BE2C (cell line): ENCODE measurements at regions not wholly inside any gene's neighbourhood (a gene's known extent, or its start where the extent isn't known, plus 50 kb on each side); places are given as distances from the start of the nearest gene placed in this dataset.

Source experiments
- DNase-seq: peaks from one replicate; pipeline ENCODE4 v3.0.0-alpha.2; 2020
- H3K27me3 ChIP-seq: fragments of 250-450 bp; sonication (Bioruptor Pico); 2 replicates; pipeline ENCODE4 v1.5.1; 2020; ENCODE audit warnings: mild to moderate bottlenecking
- H3K36me3 ChIP-seq: fragments of 250-450 bp; sonication (Bioruptor Pico); 2 replicates; pipeline ENCODE4 v1.5.1; 2020; ENCODE audit warnings: mild to moderate bottlenecking
- H3K4me1 ChIP-seq: fragments of 250-450 bp; sonication (Bioruptor Pico); 2 replicates; pipeline ENCODE4 v1.5.1; 2020
- H3K4me3 ChIP-seq: 2 replicates; pipeline ENCODE4 v1.5.1; 2011; ENCODE audit warnings: low read depth, low read length
- H3K9me3 ChIP-seq: fragments of 250-450 bp; sonication (Bioruptor Pico); 2 replicates; pipeline ENCODE4 v1.5.1; 2020
- TF ChIP-seq, protein P1 (sequence below): IDR thresholded peaks from 2 replicates; pipeline ENCODE4 v1.5.1; 2012; ENCODE audit warnings: mild to moderate bottlenecking, low read depth, low read length

DNA sequence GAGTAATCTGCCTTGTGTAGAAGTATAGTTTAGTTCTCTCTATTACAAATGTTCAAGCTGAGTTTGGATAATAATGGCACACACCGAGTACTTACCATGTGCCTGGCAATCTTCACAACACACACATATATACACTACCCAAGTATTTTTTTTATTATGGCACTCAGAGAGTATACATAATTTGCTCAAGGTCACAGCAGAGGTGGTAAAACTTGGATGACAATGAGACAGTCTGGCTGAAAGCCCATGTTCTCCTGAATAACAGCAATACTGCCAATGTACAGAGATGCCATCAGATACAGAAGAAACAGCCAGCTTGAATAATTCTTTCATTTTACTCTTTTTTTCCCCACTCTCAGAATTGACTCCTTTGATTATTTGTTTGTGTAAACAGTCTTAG, 460.0 kb downstream of the CNTN6 start:
- Histone ChIP-seq H3K4me1 (no peaks in the 10 kb centered on the region), H3K27me3 (no peaks in the 10 kb centered on the region), H3K4me3 (no peak overlapping the region), H3K9me3 (no peaks in the 10 kb centered on the region), H3K36me3 (no peaks in the 10 kb centered on the region)
- TF ChIP-seq, protein P1, sequence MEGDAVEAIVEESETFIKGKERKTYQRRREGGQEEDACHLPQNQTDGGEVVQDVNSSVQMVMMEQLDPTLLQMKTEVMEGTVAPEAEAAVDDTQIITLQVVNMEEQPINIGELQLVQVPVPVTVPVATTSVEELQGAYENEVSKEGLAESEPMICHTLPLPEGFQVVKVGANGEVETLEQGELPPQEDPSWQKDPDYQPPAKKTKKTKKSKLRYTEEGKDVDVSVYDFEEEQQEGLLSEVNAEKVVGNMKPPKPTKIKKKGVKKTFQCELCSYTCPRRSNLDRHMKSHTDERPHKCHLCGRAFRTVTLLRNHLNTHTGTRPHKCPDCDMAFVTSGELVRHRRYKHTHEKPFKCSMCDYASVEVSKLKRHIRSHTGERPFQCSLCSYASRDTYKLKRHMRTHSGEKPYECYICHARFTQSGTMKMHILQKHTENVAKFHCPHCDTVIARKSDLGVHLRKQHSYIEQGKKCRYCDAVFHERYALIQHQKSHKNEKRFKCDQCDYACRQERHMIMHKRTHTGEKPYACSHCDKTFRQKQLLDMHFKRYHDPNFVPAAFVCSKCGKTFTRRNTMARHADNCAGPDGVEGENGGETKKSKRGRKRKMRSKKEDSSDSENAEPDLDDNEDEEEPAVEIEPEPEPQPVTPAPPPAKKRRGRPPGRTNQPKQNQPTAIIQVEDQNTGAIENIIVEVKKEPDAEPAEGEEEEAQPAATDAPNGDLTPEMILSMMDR: no peak
- DNase-seq: no peak

DNA sequence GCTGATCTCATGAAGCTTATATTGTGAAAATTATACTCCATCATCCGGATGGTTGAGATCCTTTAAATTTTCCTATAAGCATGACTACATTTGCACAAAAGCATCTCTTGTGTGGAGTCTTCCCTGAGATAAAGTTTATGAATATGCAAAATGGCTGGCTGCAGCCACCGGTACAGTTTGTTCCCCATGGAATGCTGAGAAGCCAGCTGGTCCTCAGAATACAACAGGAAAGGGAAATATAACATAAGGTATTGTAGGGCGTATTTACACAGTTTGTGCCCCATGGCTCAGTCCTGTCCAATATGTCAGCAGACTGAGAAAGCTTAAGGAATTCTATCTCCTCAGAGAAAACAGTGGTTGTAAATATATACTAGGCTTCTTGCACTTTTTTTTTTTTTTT, 468.6 kb downstream of the CNTN6 start:
- no peak for DNase-seq
- TF ChIP-seq, protein P1: no peak
- Histone ChIP-seq H3K9me3 (no peaks in the 10 kb centered on the region), H3K27me3 (no peaks in the 10 kb centered on the region), H3K4me3 (no peak overlapping the region), H3K4me1 (no peaks in the 10 kb centered on the region), H3K36me3 (no peaks in the 10 kb centered on the region)

DNA sequence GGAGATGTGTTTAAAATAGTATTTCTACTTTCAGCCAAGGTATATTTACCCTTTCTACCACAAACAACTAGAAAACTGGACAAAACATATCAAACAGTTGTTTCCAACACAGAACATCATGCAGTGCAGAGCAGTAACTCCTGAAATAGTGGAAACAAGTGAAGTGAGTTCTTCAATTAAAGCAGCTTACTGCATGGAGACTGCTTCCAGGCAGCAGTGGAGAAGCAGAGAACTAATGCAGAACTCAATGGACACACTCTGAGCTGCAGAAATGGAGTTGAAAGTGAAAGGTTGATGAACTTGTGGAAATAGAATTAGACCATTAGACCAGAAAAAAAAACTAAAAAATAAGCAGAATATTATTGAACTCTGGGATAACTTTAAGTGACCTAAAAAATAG, 478.9 kb downstream of the CNTN6 start:
- DNase-seq: no peak
- H3K9me3 ChIP-seq: no peaks in the 10 kb centered on the region
- H3K4me3 ChIP-seq: no peak overlapping the region
- no peaks in the 10 kb centered on the region for H3K4me1 ChIP-seq
- no peaks in the 10 kb centered on the region for H3K27me3 ChIP-seq
- TF ChIP-seq, protein P1: no peak
- H3K36me3 ChIP-seq: no peaks in the 10 kb centered on the region

DNA sequence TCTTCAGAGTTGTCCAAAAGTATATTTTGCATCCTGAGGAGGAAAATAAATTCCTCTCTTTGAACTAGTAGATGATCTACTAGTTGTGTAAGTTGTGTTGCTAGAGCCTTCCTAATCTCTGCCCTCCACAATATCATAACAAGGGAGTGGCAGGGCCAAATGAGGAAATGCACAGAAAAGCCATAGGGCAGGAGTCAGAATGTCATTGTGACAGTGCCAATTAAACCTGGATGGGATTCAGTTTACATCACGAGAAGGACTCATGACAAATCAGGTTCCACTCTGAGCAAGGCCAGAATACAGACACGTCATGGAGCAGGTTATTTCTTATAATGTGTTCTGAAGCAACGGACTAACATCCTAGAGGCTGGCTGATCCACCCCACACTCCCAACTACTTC, 483.2 kb downstream of the CNTN6 start:
- Histone ChIP-seq H3K36me3 (no peaks in the 10 kb centered on the region), H3K27me3 (no peaks in the 10 kb centered on the region), H3K4me1 (no peaks in the 10 kb centered on the region), H3K9me3 (no peaks in the 10 kb centered on the region), H3K4me3 (no peak overlapping the region)
- TF ChIP-seq, protein P1: no peak
- DNase-seq: no peak

- DNase-seq: no peak
- H3K36me3 ChIP-seq: no peaks in the 10 kb centered on the region
- no peaks in the 10 kb centered on the region for H3K27me3 ChIP-seq
- no peaks in the 10 kb centered on the region for H3K9me3 ChIP-seq
- TF ChIP-seq, protein P1: no peak
- no peaks in the 10 kb centered on the region for H3K4me1 ChIP-seq
- no peak overlapping the region for H3K4me3 ChIP-seq
Observed at GRCh38 chr3:1578124-1578806, 485.4 kb downstream of the CNTN6 start.

DNA sequence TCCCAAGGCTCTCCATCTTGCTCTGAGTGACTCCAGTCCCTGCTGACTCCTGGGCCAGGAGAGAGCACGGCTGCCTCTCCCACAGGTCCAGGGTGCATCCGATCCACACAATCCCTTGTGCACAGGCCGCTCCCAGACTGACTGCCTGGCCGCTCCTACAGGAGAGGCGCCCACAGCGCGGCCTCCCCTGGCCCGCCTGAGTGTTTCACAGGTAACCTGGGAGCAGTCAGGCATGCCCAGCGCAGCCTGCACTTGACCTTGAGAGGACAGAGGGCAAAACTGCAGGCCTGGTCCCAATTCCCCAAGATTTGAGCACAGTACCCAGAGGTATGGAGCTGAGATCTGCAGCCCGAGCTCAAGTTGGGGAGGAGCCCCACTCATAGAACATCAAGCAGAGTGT, 490.2 kb downstream of the CNTN6 start:
- no peaks in the 10 kb centered on the region for H3K9me3 ChIP-seq
- H3K4me1 ChIP-seq: no peaks in the 10 kb centered on the region
- H3K4me3 ChIP-seq: no peak overlapping the region
- no peaks in the 10 kb centered on the region for H3K36me3 ChIP-seq
- H3K27me3 ChIP-seq: no peaks in the 10 kb centered on the region
- no peak for DNase-seq
- TF ChIP-seq, protein P1: no peak
